Fibroblast of skin of right quadriceps (primary cell): ENCODE measurements at regions not wholly inside any gene's neighbourhood (a gene's known extent, or its start where the extent isn't known, plus 50 kb on each side); places are given as distances from the start of the nearest gene placed in this dataset.
A peak's percentile ranks its signal among the peaks of the same experiment; 100 is the strongest.

Experiments used
- DNase-seq: peaks from one replicate; pipeline ENCODE4 v3.0.0-alpha.2; 2013

GRCh38 chr3:1962396-1963088 is 136.1 kb upstream of the CNTN4 start:
- no peak for DNase-seq

GRCh38 chr3:1963896-1964295 is 134.8 kb upstream of the CNTN4 start:
- no peak for DNase-seq

GRCh38 chr3:1967525-1967924 is 131.1 kb upstream of the CNTN4 start:
- no peak for DNase-seq

- DNase-seq = peak; percentile 38
Measured at GRCh38 chr3:1969281-1969680, 129.4 kb upstream of the CNTN4 start.

- peak; percentile 92 for DNase-seq
Measured at GRCh38 chr3:1971780-1972179, 126.9 kb upstream of the CNTN4 start.

GRCh38 chr3:1979961-1980615 is 118.6 kb upstream of the CNTN4 start:
- no peak for DNase-seq

GRCh38 chr3:1987980-1988379 is 110.7 kb upstream of the CNTN4 start:
- peak; percentile 23 for DNase-seq

- no peak for DNase-seq
Measured at GRCh38 chr3:1998739-1999138, 99.9 kb upstream of the CNTN4 start.

- no peak for DNase-seq
Measured at GRCh38 chr3:2001306-2002108, 97.2 kb upstream of the CNTN4 start.

- DNase-seq = peak; percentile 29
Measured at GRCh38 chr3:2023959-2024358, 74.7 kb upstream of the CNTN4 start.

- no peak for DNase-seq
Measured at GRCh38 chr3:2024713-2025112, 74.0 kb upstream of the CNTN4 start.

GRCh38 chr3:2029559-2029958 is 69.1 kb upstream of the CNTN4 start:
- no peak for DNase-seq

- DNase-seq = no peak
Measured at GRCh38 chr3:2036076-2036475, 62.6 kb upstream of the CNTN4 start.

GRCh38 chr3:2041931-2042330 is 56.7 kb upstream of the CNTN4 start:
- DNase-seq = no peak
